ENCODE measurements at regions not wholly inside any gene's neighbourhood (a gene's known extent, or its start where the extent isn't known, plus 50 kb on each side); places are given as distances from the start of the nearest gene placed in this dataset.

- peaks cover 7% of the 10 kb centered on the region for H3K9me3 Mint-ChIP-seq
- no peak overlapping the region for H3K27ac Mint-ChIP-seq
- DNase-seq (no peak), ATAC-seq (no peak)
- ChIA-PET POLR2A (no interaction called here), CTCF (no interaction called here)
- H3K36me3 Mint-ChIP-seq (ENCODE audit: low read depth), result no peaks in the 10 kb centered on the region
- intact Hi-C loops (cut with micrococcal nuclease), result no loop called here
- H3K4me1 Mint-ChIP-seq (ENCODE audit: low read depth), result no peaks in the 10 kb centered on the region
- TF ChIP-seq CTCF (IDR thresholded peaks at IDR 0.05), result no peak
- no peaks in the 10 kb centered on the region for H3K27me3 Mint-ChIP-seq
- H3K4me3 Mint-ChIP-seq, result no peak overlapping the region
These were observed 1144.2 kb downstream of the EPHA7 start for GRCh38 chr6:92275150-92275549.

- CTCF ChIA-PET, result interaction anchor here (1.1 kb wide), 1 partner anchor 11 kb away, joined by 3 read pairs; no protein-coding TSS in a partner anchor
- no peaks in the 10 kb centered on the region for H3K36me3 Mint-ChIP-seq (ENCODE audit: low read depth)
- H3K4me1 Mint-ChIP-seq (ENCODE audit: low read depth), result no peaks in the 10 kb centered on the region
- peaks cover 7% of the 10 kb centered on the region for H3K9me3 Mint-ChIP-seq
- POLR2A ChIA-PET, result no interaction called here
- no peak for TF ChIP-seq CTCF (IDR thresholded peaks at IDR 0.05)
- no peak overlapping the region for H3K4me3 Mint-ChIP-seq
- H3K27ac Mint-ChIP-seq, result no peak overlapping the region
- no peaks in the 10 kb centered on the region for H3K27me3 Mint-ChIP-seq
- ATAC-seq (no peak), DNase-seq (no peak)
- intact Hi-C loops (cut with micrococcal nuclease), result no loop called here
These were observed 1144.8 kb downstream of the EPHA7 start for GRCh38 chr6:92274588-92274987.

GRCh38 chr6:92273694-92274093, 1145.7 kb downstream of the EPHA7 start:
- DNase-seq (no peak), ATAC-seq (no peak)
- Mint-ChIP-seq H3K4me3 (no peak overlapping the region), H3K36me3 (ENCODE audit: low read depth) (no peaks in the 10 kb centered on the region), H3K27me3 (no peaks in the 10 kb centered on the region), H3K9me3 (peaks cover 7% of the 10 kb centered on the region), H3K4me1 (ENCODE audit: low read depth) (no peaks in the 10 kb centered on the region), H3K27ac (no peak overlapping the region)
- intact Hi-C loops (cut with micrococcal nuclease), result no loop called here
- no peak for TF ChIP-seq CTCF (IDR thresholded peaks at IDR 0.05)
- CTCF ChIA-PET, result interaction anchor here (1.1 kb wide), 1 partner anchor 10 kb away, joined by 3 read pairs; no protein-coding TSS in a partner anchor
- POLR2A ChIA-PET, result no interaction called here

GRCh38 chr6:92271091-92271490, 1148.3 kb downstream of the EPHA7 start:
- ChIA-PET POLR2A (no interaction called here), CTCF (no interaction called here)
- no peaks in the 10 kb centered on the region for H3K27me3 Mint-ChIP-seq
- H3K4me3 Mint-ChIP-seq, result no peak overlapping the region
- peaks cover 7% of the 10 kb centered on the region for H3K9me3 Mint-ChIP-seq
- no peaks in the 10 kb centered on the region for H3K4me1 Mint-ChIP-seq (ENCODE audit: low read depth)
- H3K36me3 Mint-ChIP-seq (ENCODE audit: low read depth), result no peaks in the 10 kb centered on the region
- no peak for DNase-seq
- intact Hi-C loops (cut with micrococcal nuclease), result no loop called here
- no peak for TF ChIP-seq CTCF (IDR thresholded peaks at IDR 0.05)
- no peak for ATAC-seq
- H3K27ac Mint-ChIP-seq, result no peak overlapping the region

GRCh38 chr6:92270365-92270764, 1149.0 kb downstream of the EPHA7 start:
- Mint-ChIP-seq H3K4me1 (ENCODE audit: low read depth) (no peaks in the 10 kb centered on the region), H3K4me3 (no peak overlapping the region), H3K36me3 (ENCODE audit: low read depth) (no peaks in the 10 kb centered on the region), H3K9me3 (peaks cover 7% of the 10 kb centered on the region), H3K27me3 (no peaks in the 10 kb centered on the region), H3K27ac (no peak overlapping the region)
- TF ChIP-seq CTCF (IDR thresholded peaks at IDR 0.05), result no peak
- CTCF ChIA-PET, result no interaction called here
- no peak for DNase-seq
- intact Hi-C loops (cut with micrococcal nuclease), result no loop called here
- POLR2A ChIA-PET, result no interaction called here
- ATAC-seq, result no peak

Measured in activated CD8-positive, alpha-beta T cell treated with anti-CD3 and anti-CD28 coated beads for 36 hours (primary cell).